ENCODE measurements at regions not wholly inside any gene's neighbourhood (a gene's known extent, or its start where the extent isn't known, plus 50 kb on each side); places are given as distances from the start of the nearest gene placed in this dataset.

DNA sequence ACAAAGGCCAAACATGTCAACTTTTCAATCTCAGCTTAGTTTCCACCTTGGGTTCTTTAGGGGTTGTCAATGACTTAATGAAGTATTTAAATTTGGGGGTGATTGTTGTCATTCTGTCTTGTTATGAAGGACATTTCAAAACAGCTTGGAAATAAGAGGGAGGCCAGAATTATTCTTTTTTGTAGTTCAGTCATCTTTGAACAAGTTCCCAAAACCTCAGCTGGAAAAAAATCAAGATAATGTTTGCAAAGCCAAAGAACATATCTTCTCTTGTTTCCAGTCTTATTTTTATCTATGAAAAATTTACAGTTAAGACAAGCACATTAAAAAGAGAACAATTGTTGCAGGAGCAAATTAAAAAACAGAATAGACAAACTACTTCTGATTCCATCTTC is 612.8 kb downstream of the INSC start (continued):
- TF ChIP-seq, protein P1, sequence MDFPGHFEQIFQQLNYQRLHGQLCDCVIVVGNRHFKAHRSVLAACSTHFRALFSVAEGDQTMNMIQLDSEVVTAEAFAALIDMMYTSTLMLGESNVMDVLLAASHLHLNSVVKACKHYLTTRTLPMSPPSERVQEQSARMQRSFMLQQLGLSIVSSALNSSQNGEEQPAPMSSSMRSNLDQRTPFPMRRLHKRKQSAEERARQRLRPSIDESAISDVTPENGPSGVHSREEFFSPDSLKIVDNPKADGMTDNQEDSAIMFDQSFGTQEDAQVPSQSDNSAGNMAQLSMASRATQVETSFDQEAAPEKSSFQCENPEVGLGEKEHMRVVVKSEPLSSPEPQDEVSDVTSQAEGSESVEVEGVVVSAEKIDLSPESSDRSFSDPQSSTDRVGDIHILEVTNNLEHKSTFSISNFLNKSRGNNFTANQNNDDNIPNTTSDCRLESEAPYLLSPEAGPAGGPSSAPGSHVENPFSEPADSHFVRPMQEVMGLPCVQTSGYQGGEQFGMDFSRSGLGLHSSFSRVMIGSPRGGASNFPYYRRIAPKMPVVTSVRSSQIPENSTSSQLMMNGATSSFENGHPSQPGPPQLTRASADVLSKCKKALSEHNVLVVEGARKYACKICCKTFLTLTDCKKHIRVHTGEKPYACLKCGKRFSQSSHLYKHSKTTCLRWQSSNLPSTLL (IDR thresholded peaks at IDR 0.05): no peak
- TF ChIP-seq YBX1 (IDR thresholded peaks at IDR 0.05): no peak
- TF ChIP-seq MTA2 (IDR thresholded peaks at IDR 0.05; ENCODE audit: low read depth): no peak
- no peak for TF ChIP-seq ZFP1 (CRISPR knock-in tag; IDR thresholded peaks at IDR 0.05)
- TF ChIP-seq ZNF12 (CRISPR knock-in tag; IDR thresholded peaks at IDR 0.05): no peak
- TF ChIP-seq ZBTB17 (CRISPR knock-in tag; IDR thresholded peaks at IDR 0.05): no peak
- TF ChIP-seq ELF2 (CRISPR knock-in tag; IDR thresholded peaks at IDR 0.05): no peak

DNA sequence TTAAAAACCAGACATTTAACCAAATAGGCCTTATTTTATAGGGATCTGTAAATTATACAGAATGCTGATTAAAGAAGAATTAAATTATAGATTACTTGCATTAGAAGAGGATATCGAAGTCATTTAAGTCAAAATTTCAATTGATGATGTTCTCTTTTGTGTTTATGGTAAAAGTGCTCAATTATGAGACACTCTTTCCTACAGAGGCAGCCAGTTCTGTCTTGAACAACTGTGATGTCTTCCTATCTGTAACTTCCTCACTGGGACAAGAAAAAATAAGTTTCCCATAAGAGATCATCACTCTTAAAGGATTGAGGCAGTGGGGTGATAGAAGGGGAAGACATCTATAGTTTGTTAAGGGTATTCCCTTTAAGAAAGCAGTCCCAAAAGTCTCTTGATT is 613.5 kb downstream of the INSC start:
- TF ChIP-seq KAT8 (IDR thresholded peaks at IDR 0.05; ENCODE audit: low read depth): no peak
- TF ChIP-seq U2AF1 (optimal IDR thresholded peaks at IDR 0.05; ENCODE audit: low read depth, low read length): no peak
- TF ChIP-seq CTBP1 (IDR thresholded peaks at IDR 0.05; ENCODE audit: borderline replicate concordance): no peak
- TF ChIP-seq, protein P2, sequence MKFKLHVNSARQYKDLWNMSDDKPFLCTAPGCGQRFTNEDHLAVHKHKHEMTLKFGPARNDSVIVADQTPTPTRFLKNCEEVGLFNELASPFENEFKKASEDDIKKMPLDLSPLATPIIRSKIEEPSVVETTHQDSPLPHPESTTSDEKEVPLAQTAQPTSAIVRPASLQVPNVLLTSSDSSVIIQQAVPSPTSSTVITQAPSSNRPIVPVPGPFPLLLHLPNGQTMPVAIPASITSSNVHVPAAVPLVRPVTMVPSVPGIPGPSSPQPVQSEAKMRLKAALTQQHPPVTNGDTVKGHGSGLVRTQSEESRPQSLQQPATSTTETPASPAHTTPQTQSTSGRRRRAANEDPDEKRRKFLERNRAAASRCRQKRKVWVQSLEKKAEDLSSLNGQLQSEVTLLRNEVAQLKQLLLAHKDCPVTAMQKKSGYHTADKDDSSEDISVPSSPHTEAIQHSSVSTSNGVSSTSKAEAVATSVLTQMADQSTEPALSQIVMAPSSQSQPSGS (CRISPR knock-in tag; IDR thresholded peaks at IDR 0.05): no peak
- no peak for TF ChIP-seq MTA3 (IDR thresholded peaks at IDR 0.05; ENCODE audit: borderline replicate concordance)
- TF ChIP-seq ETV6 (IDR thresholded peaks at IDR 0.05; ENCODE audit: borderline replicate concordance in 1 of 2, low read depth in 2 of 2, low read length in 1 of 2): no peak
- TF ChIP-seq ETV6 (CRISPR knock-in tag; IDR thresholded peaks at IDR 0.05; ENCODE audit: borderline replicate concordance): no peak
- no peak for TF ChIP-seq POLR2AphosphoS2 (IDR thresholded peaks at IDR 0.05; ENCODE audit: low read length)
- no peak for TF ChIP-seq CEBPG (CRISPR knock-in tag; IDR thresholded peaks at IDR 0.05)
- TF ChIP-seq CEBPG (tag; conservative IDR thresholded peaks at IDR 0.05 in 1 of 2, IDR thresholded peaks at IDR 0.05 in 1 of 2): no peak
- TF ChIP-seq ZNF384 (IDR thresholded peaks at IDR 0.05; ENCODE audit: low read depth, low read length): no peak
- TF ChIP-seq BHLHE40 (IDR thresholded peaks at IDR 0.05; ENCODE audit: low read length): no peak
- TF ChIP-seq ZNF232 (CRISPR knock-in tag; IDR thresholded peaks at IDR 0.05): no peak
- no peak for TF ChIP-seq NCOA4 (IDR thresholded peaks at IDR 0.05; ENCODE audit: partially characterized antibody)
- no peak for TF ChIP-seq CREBBP (IDR thresholded peaks at IDR 0.05; ENCODE audit: low read depth, low read length)
- TF ChIP-seq TEAD2 (tag; IDR thresholded peaks at IDR 0.05): no peak
- no peak for TF ChIP-seq NFYB (IDR thresholded peaks at IDR 0.05; ENCODE audit: extremely low read depth, insufficient read length)
- in situ Hi-C loops (cut with MboI): no loop called here
- Histone ChIP-seq H3K4me1 (replicated peaks in 1 of 2; ENCODE audit: control insufficient read depth in 2 of 2, insufficient read depth in 2 of 2, low read length in 2 of 2) (no peaks in the 10 kb centered on the region), H3K79me2 (ENCODE audit: control insufficient read depth, insufficient read depth, low read length) (no peaks in the 10 kb centered on the region), H3K9me1 (ENCODE audit: control insufficient read depth, insufficient read depth, low read length) (no peaks in the 10 kb centered on the region), H3K4me2 (ENCODE audit: insufficient read depth, low read length) (no peak overlapping the region), H3K4me3 (no peak overlapping the region), H3K9me3 (replicated peaks; ENCODE audit: control insufficient read depth, insufficient read depth, low read depth, low read length) (no peaks in the 10 kb centered on the region), H3K9ac (ENCODE audit: insufficient read depth in 1 of 2, low read depth in 2 of 2, low read length in 2 of 2) (no peak overlapping the region), H3K27ac (ENCODE audit: extremely low read depth, low read depth, low read length) (no peak overlapping the region), H3K27me3 (ENCODE audit: control insufficient read depth in 2 of 2, insufficient read depth in 2 of 2, low read length in 2 of 2) (no peaks in the 10 kb centered on the region; a peak in 2 of 5 replicates), H4K20me1 (replicated peaks; ENCODE audit: control insufficient read depth, insufficient read depth, low read length) (no peaks in the 10 kb centered on the region), H2AFZ (ENCODE audit: low read depth, low read length) (no peak overlapping the region), H3K36me3 (ENCODE audit: control insufficient read depth, insufficient read depth, low read length) (no peaks in the 10 kb centered on the region)
- FAIRE-seq (no peak), DNase-seq (ENCODE audit: extremely low read depth in 1 of 4, low spot score in 3 of 4) (no peak), ATAC-seq (no peak)
- CTCF ChIA-PET (ENCODE audit: low intra/inter-chr PET ratio): no interaction called here
- 0% methylated on average over 1 of the region's 1 CpG for WGBS (ENCODE audit: insufficient coverage, low coverage, missing lambda C conversion rate)
- BruUV-seq (replicated peaks): no TSS peak
- intact Hi-C loops (cut with micrococcal nuclease): no loop called here
- POLR2A ChIA-PET: no interaction called here
